ENCODE measurements at regions not wholly inside any gene's neighbourhood (a gene's known extent, or its start where the extent isn't known, plus 50 kb on each side); places are given as distances from the start of the nearest gene placed in this dataset.
"Not testable (repeated sequence)": the region's sequence is repeated elsewhere in the genome, so short reads cannot be mapped to it uniquely, and the experiment has no call there.

- no peak for DNase-seq (ENCODE audit: low spot score)
Measured at GRCh38 chr7:8809320-8809719, 375.9 kb downstream of the NXPH1 start.

DNA sequence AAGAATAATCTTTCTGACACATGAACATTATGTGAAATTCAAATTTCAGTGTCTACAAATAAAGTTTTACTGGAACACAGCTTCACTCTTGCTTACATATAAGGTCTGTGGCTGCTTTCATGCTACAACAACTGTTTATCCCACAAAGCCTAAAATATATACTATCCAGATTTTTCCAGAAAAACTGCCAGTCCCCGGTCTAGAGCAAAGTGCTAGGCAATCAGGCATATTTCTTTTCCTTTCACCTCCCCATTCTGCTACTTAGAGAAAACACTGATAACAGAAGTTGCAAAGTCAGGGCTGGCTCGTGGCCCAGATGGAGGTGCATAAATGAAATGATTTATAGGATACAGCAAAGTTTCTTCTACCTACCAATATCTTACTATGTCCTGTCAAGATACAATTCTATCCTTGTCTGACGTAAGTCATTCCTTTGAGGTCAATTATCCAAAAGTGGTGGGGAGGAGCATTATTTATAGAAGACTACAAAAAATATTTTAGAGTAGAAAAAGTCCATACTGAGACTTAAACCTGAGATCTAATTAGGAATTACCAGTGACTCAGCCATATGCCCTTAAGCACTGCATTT lies 384.1 kb downstream of the NXPH1 start:
- DNase-seq (ENCODE audit: low spot score) = no peak

DNA sequence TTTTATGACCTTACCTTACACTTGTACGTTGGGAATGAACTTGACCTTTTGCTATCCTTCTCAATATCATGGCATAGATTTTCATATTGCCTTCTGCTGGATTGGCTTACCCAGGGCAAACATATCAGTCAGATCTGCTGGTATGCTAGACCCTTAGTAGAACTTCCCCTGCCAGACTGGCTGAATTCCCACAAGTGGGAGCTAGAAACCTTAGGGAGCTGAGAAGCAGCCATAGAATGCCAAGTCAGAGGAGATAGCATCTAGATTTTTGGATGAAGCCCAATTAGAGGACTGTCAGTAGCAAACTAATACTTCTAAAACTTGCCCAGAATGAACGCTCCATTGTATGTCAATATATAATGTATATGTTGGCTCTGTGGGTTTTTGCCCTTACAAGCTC lies 385.0 kb downstream of the NXPH1 start:
- no peak for DNase-seq (ENCODE audit: low spot score)

DNA sequence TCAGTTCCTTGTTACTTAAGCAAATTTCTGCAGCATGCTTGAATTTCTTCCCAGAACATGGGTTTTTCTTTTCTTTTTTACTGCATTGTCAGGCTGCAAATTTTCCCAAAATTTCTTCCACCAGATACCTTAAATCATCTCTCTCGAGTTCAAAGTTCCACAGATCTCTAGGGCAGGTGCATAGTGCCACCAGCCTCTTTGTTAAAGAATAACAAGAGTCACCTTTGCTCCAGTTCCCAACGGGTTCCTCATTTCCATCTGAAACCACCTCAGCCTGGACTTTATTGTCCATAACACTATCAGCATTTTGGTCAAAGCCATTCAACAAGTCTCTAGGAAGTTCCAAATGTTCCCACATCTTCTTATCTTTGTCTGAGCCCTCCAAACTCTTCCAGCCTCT lies 389.2 kb downstream of the NXPH1 start:
- DNase-seq (ENCODE audit: low spot score) = no peak

GRCh38 chr7:8823486-8823885 lies 390.1 kb downstream of the NXPH1 start:
- DNase-seq (ENCODE audit: low spot score) = no peak

GRCh38 chr7:8827329-8827728 lies 393.9 kb downstream of the NXPH1 start:
- no peak for DNase-seq (ENCODE audit: low spot score)

- DNase-seq (ENCODE audit: low spot score) = no peak
Measured at GRCh38 chr7:8829100-8829499, 395.7 kb downstream of the NXPH1 start.

- DNase-seq (ENCODE audit: low spot score) = no peak
Measured at GRCh38 chr7:8831376-8831775, 398.0 kb downstream of the NXPH1 start.

GRCh38 chr7:8833355-8833754 lies 399.9 kb downstream of the NXPH1 start:
- DNase-seq (ENCODE audit: low spot score) = no peak

GRCh38 chr7:8841171-8841570 lies 407.8 kb downstream of the NXPH1 start:
- DNase-seq (ENCODE audit: low spot score) = no peak

DNA sequence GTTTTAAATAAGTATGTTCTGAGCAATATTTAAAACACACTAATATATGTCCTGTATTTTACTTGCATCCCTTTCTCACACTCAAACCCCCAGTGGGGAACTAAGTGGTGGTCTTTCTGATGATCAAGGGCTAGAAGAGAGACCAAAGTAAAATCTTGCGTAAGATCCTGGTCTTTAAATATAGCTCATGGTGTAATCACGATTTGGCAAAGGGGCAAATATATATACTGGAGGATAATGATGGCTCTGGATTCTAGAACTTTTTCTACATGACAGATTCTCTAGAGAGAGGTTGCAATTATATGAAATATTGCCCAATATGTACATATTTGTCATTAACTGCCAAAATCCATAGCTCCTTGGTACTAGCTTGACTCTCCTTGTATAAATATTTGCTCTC lies 438.3 kb downstream of the NXPH1 start:
- DNase-seq (ENCODE audit: low spot score) = no peak

GRCh38 chr7:8881916-8882315 lies 448.5 kb downstream of the NXPH1 start:
- DNase-seq (ENCODE audit: low spot score) = no peak

DNA sequence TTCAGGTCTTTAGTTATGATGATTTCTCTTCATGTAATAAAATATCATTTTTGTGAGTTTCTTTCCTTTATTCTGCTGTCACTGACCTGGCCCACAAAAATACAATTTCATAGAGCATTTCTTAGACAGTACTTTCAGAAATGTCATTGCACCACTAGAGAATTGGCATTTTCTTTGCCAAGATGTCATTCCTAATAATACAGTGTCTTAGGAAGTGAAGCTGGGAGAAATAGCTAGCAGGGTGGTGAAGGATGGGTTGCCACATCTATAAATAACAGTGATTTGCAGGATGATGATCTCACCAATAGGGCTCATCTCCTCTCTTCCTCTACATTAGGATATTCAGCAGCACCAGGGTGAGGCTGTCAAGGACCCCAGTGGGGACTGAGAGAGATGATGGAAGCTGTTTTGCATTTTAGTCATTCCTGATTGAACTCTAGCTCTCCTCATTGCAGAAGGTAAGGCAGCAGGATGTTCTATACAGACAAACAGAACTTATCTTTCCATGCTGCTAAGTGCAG lies 452.1 kb downstream of the NXPH1 start:
- DNase-seq (ENCODE audit: low spot score) = no peak

GRCh38 chr7:8890346-8890745 lies 456.9 kb downstream of the NXPH1 start:
- not testable (repeated sequence) for DNase-seq (ENCODE audit: low spot score)

DNA sequence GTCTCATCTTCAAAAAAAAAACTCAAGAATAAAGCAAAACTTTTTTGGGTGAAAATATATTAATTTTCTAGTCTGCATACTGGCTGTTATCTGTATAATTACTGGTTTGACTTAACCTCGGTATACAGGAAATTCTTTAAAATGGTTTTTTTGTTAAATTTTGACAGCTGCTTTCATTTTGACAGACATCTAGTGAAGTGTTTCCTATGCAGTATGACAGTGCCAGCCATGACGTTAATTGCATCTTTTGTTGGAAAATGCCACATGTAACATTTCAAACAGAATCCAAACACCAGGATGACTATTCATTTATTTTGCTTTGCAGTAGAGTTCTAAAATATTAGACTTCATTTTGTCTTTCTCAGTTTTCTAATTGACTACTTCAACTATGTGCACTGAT lies 460.4 kb downstream of the NXPH1 start:
- DNase-seq (ENCODE audit: low spot score) = no peak

DNA sequence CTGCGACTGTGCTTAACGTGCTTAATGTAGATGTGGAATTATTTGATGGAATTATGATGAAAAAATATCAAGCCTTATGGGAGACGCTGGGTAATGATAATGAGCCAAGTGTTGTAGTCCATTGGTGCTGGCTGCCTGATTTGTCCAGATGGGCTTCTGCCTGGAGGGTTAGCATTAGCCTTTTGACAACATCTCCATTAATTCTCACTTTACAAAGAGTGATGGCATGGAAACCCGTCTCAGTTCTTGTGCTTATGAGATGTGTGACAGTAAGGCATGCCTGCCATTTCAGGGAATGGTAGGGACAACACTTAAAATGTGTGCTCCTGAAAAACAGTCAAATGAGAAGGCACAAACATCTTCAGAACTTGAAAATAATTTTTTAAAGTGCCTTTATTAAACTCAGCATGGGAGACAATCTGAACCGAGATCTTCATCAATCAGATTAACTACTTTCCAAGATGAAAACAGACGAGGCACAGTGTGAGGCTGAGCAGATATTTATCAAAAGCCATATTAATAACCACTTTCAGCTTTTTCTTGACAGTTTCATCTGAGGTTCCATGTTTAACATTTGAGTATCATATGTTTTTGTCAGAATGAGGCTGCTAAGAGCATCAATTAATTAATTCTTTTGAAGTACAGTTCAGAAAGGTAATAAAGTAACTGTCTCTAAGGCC lies 473.1 kb downstream of the NXPH1 start:
- no peak for DNase-seq (ENCODE audit: low spot score)

GRCh38 chr7:8908889-8909288 lies 475.5 kb downstream of the NXPH1 start:
- DNase-seq (ENCODE audit: low spot score) = no peak

DNA sequence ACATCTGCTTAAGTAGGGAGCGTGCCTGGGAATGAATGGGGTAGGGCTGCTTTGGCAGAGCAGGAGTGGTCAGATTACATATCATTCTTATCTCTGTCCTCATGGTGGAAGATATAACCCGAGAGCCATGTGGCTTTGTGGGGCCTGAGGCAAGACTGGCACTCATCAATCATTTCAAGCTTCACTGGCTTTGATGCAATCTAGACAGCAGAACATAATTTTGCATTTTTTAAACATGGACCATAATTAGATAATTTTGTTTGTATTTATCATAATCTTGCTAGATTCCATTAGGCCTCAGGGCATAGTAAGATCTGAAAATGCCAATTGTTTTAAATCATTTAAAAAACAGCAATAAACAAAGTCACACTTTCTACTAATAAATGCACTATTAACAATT lies 480.3 kb downstream of the NXPH1 start:
- DNase-seq (ENCODE audit: low spot score) = no peak

- DNase-seq (ENCODE audit: low spot score) = no peak
Measured at GRCh38 chr7:8921807-8922206, 488.4 kb downstream of the NXPH1 start.

DNA sequence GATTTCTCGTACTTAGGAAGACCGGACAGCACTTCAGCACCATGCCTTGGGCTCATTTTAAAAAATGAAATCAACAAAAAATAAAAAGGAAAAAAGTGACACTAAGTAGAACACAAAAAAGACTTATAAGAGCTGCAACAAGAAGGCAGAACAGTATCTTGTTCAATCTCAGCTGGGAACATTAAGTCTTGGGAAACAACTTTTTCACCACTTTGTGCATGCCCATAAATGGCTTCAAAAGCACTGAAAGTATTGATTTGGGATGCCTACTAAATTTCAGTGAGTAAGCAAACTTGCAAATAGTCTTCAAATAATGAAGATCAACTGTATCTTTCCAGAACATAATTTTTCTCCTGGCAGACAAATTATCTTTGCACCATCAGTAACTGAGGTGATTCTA lies 489.3 kb downstream of the NXPH1 start:
- DNase-seq (ENCODE audit: low spot score) = no peak

DNA sequence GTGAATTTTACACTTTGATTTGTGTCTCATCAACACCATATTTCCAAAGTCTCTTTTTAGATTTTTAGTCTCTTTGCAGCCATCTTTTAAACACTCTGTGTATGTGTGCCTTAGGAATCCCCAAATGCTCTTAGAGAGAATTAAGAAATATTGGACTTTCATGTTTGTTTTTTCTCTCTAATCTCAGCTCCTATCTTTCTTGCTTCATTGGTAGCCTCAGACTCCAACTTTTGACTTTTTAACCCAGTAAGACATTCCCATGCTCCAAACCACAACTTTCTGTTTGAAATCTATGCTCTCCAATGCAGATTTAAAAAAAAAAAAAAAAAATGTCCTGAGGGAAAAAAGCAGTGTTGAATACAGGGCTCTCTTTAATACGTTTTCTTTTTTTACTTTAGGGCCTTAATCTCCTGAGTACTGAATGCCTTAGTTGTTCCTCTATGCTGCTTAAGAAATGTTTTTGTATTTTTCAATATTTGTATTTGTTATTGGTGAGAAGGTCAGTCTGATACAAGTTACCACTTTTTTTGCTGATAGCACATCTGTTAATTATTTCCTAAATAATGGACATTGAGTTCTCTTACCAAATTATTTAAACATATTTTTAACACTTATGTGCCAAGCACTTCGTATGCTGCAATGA lies 489.9 kb downstream of the NXPH1 start:
- DNase-seq (ENCODE audit: low spot score) = no peak

GRCh38 chr7:8931906-8932646 lies 498.7 kb downstream of the NXPH1 start:
- no peak for DNase-seq (ENCODE audit: low spot score)

DNA sequence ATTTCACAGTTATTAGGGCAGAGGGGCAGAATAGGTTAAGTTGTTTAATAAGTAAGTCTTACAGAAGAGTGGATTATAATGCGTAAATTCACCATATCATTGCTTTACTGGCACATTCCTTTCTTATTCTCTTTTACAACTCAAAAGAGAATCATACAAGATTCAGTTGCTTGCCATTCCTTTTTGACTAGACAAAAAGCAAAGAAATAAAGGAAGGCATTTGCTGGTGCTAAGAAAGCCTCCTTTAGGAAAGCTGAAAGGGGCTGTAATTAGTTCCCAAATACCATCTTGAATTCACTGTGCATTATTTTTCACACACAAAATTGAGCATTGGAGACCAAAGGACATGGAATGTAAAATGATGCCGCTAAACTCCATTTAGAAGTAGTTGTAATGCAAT lies 499.3 kb downstream of the NXPH1 start:
- no peak for DNase-seq (ENCODE audit: low spot score)
